Endodermal cell (in vitro differentiated cells): ENCODE measurements at regions not wholly inside any gene's neighbourhood (a gene's known extent, or its start where the extent isn't known, plus 50 kb on each side); places are given as distances from the start of the nearest gene placed in this dataset.

Experiments used
- DNase-seq: peaks from one replicate; pipeline ENCODE4 v3.0.0-alpha.2; 2017
- H3K27ac ChIP-seq: 2 replicates; pipeline ENCODE4 v1.5.1; 2013; ENCODE audit warnings: mild to moderate bottlenecking, low read depth, low read length, moderate library complexity
- H3K27me3 ChIP-seq: 2 replicates; pipeline ENCODE4 v1.6.1; 2013; ENCODE audit warnings: mild to moderate bottlenecking, low read length, moderate library complexity; ENCODE audit not compliant: insufficient read depth, control insufficient read depth, poor library complexity, severe bottlenecking
- H3K36me3 ChIP-seq: 2 replicates; pipeline ENCODE4 v1.7.0; 2013; ENCODE audit warnings: mild to moderate bottlenecking, low read length, moderate library complexity; ENCODE audit not compliant: control insufficient read depth, insufficient read depth
- H3K4me1 ChIP-seq: one replicate; pipeline ENCODE4 v1.7.0; 2013; ENCODE audit warnings: low read length; ENCODE audit not compliant: control insufficient read depth, insufficient read depth
- H3K4me3 ChIP-seq: 2 replicates; pipeline ENCODE4 v1.5.1; 2013; ENCODE audit warnings: mild to moderate bottlenecking, low read length, moderate library complexity
- H3K9ac ChIP-seq: 2 replicates; pipeline ENCODE4 v1.6.1; 2013; ENCODE audit warnings: mild to moderate bottlenecking, low read length, moderate library complexity; ENCODE audit not compliant: poor library complexity, severe bottlenecking; ENCODE audit errors: extremely low read depth
- H3K9me3 ChIP-seq: 2 replicates; pipeline ENCODE4 v1.6.1; 2013; ENCODE audit warnings: mild to moderate bottlenecking, low read length, moderate library complexity; ENCODE audit not compliant: control insufficient read depth
- H3K27ac Mint-ChIP-seq: 2 replicates; pipeline ENCODE4 v1.8.0; 2020; ENCODE audit warnings: mixed read lengths
- H3K27me3 Mint-ChIP-seq: 2 replicates; pipeline ENCODE4 v1.8.0; 2021; ENCODE audit warnings: mild to moderate bottlenecking, mixed read lengths; ENCODE audit not compliant: insufficient read depth
- H3K36me3 Mint-ChIP-seq: 2 replicates; pipeline ENCODE4 v1.8.0; 2020; ENCODE audit warnings: low read depth, mixed read lengths
- H3K4me1 Mint-ChIP-seq: 2 replicates; pipeline ENCODE4 v1.8.0; 2020; ENCODE audit warnings: mixed read lengths
- H3K4me3 Mint-ChIP-seq: 2 replicates; pipeline ENCODE4 v1.8.0; 2020; ENCODE audit warnings: mild to moderate bottlenecking, moderate library complexity, mixed read lengths
- H3K9me3 Mint-ChIP-seq: 2 replicates; pipeline ENCODE4 v1.8.0; 2020; ENCODE audit warnings: mild to moderate bottlenecking, mixed read lengths
- CTCF ChIP-seq: fragments of 200-600 bp; sonication (generic); conservative IDR thresholded peaks from 2 replicates; pipeline ENCODE4 v1.5.0; 2021; ENCODE audit warnings: antibody characterized with exemption, mild to moderate bottlenecking
- WGBS, 2 experiments: methylation state at CpG; one replicate each; pipeline versions ENCODE4 v1.1.5 to v1.1.7; 2013; ENCODE audit warnings: missing lambda C conversion rate in 2 of 2, mixed read lengths in 1 of 2; ENCODE audit not compliant: insufficient coverage in 1 of 2, insufficient read length in 1 of 2; 5-methylcytosine and 5-hydroxymethylcytosine counted together

- Histone ChIP-seq H3K9me3 (peaks cover 5% of the 10 kb centered on the region), H3K9ac (no peak overlapping the region), H3K4me1 (peaks cover 16% of the 10 kb centered on the region), H3K36me3 (no peaks in the 10 kb centered on the region), H3K4me3 (no peak overlapping the region), H3K27me3 (no peaks in the 10 kb centered on the region), H3K27ac (peak overlapping the region; percentile 80)
- no peak overlapping the region for H3K4me3 Mint-ChIP-seq
- peaks cover 4% of the 10 kb centered on the region for H3K27me3 Mint-ChIP-seq
- no peak overlapping the region for H3K27ac Mint-ChIP-seq
- WGBS, 2 experiments, result 88 to 92% methylated on average over 3 to 5 of the region's 5 CpGs
- no peaks in the 10 kb centered on the region for H3K36me3 Mint-ChIP-seq
- H3K4me1 Mint-ChIP-seq, result peaks cover 25% of the 10 kb centered on the region
- no peaks in the 10 kb centered on the region for H3K9me3 Mint-ChIP-seq
- DNase-seq, result no peak
- no peak for TF ChIP-seq CTCF
Observed at GRCh38 chr18:24877066-24877465, 416.6 kb downstream of the HRH4 start.

- peak overlapping the region; percentile 80 for H3K27ac ChIP-seq
- H3K4me3 Mint-ChIP-seq, result no peak overlapping the region
- WGBS, 2 experiments, result 50 to 78% methylated on average over 4 to 6 of the region's 6 CpGs
- H3K4me1 ChIP-seq, result peaks cover 16% of the 10 kb centered on the region
- DNase-seq, result no peak
- H3K4me1 Mint-ChIP-seq, result peaks cover 25% of the 10 kb centered on the region
- H3K9me3 Mint-ChIP-seq, result no peaks in the 10 kb centered on the region
- H3K36me3 Mint-ChIP-seq, result no peaks in the 10 kb centered on the region
- H3K27me3 Mint-ChIP-seq, result peaks cover 4% of the 10 kb centered on the region
- no peak for TF ChIP-seq CTCF
- no peak overlapping the region for H3K27ac Mint-ChIP-seq
- H3K9ac ChIP-seq, result no peak overlapping the region
- H3K36me3 ChIP-seq, result no peaks in the 10 kb centered on the region
- H3K27me3 ChIP-seq, result no peaks in the 10 kb centered on the region
- H3K4me3 ChIP-seq, result no peak overlapping the region
- H3K9me3 ChIP-seq, result peaks cover 5% of the 10 kb centered on the region
Observed at GRCh38 chr18:24877546-24877945, 417.1 kb downstream of the HRH4 start.

GRCh38 chr18:24878289-24878688 is 417.9 kb downstream of the HRH4 start:
- no peaks in the 10 kb centered on the region for H3K36me3 ChIP-seq
- no peak overlapping the region for H3K27ac ChIP-seq
- TF ChIP-seq CTCF, result peak; percentile 81
- 34% methylated on average over 3 of the region's 4 CpGs; no CpG with 5 or more reads in 1 of the 2 experiments for WGBS, 2 experiments
- no peak for DNase-seq
- no peaks in the 10 kb centered on the region for H3K9me3 Mint-ChIP-seq
- H3K4me3 Mint-ChIP-seq, result no peak overlapping the region
- H3K27ac Mint-ChIP-seq, result no peak overlapping the region
- no peaks in the 10 kb centered on the region for H3K36me3 Mint-ChIP-seq
- no peak overlapping the region for H3K4me3 ChIP-seq
- peaks cover 4% of the 10 kb centered on the region for H3K27me3 Mint-ChIP-seq
- H3K4me1 ChIP-seq, result peaks cover 16% of the 10 kb centered on the region
- no peak overlapping the region for H3K9ac ChIP-seq
- peaks cover 25% of the 10 kb centered on the region for H3K4me1 Mint-ChIP-seq
- no peaks in the 10 kb centered on the region for H3K27me3 ChIP-seq
- H3K9me3 ChIP-seq, result peaks cover 5% of the 10 kb centered on the region
